Coronary artery (tissue), 2 donors: ENCODE measurements at regions not wholly inside any gene's neighbourhood (a gene's known extent, or its start where the extent isn't known, plus 50 kb on each side); places are given as distances from the start of the nearest gene placed in this dataset.

Experiments used
- DNase-seq: peaks from one replicate; pipeline ENCODE4 v3.0.0-alpha.2; 2017; ENCODE audit warnings: low spot score
- H3K27ac ChIP-seq, 2 donors: fragments of 200-600 bp; sonication (generic); one replicate each; pipeline ENCODE4 v1.5.1; 2016 to 2019
- H3K4me3 ChIP-seq: fragments of 200-600 bp; sonication (generic); 2 replicates; pipeline ENCODE4 v1.5.1; 2016; ENCODE audit warnings: mild to moderate bottlenecking, moderate library complexity
- CTCF ChIP-seq: fragments of 200-600 bp; sonication (generic); IDR thresholded peaks from one replicate; pipeline ENCODE4 v1.5.1; 2019; ENCODE audit warnings: antibody characterized with exemption

GRCh38 chr4:17189759-17190158 is 291.3 kb upstream of the LDB2 start:
- TF ChIP-seq CTCF, result no peak
- Histone ChIP-seq H3K27ac (no peak overlapping the region), H3K4me3 (no peak overlapping the region)
- DNase-seq, result no peak

GRCh38 chr4:17189401-17189720 is 290.9 kb upstream of the LDB2 start:
- TF ChIP-seq CTCF, result no peak
- Histone ChIP-seq H3K27ac (no peak overlapping the region), H3K4me3 (no peak overlapping the region)
- DNase-seq, result no peak

- no peak for TF ChIP-seq CTCF
- DNase-seq, result no peak
- no peak overlapping the region for H3K27ac ChIP-seq
Observed at GRCh38 chr4:17188547-17189400, 290.3 kb upstream of the LDB2 start.

GRCh38 chr4:17188125-17188524 is 289.7 kb upstream of the LDB2 start:
- Histone ChIP-seq H3K4me3 (no peak overlapping the region), H3K27ac (no peak overlapping the region)
- TF ChIP-seq CTCF, result no peak
- no peak for DNase-seq

More at GRCh38 chr4:17188547-17189400, 290.3 kb upstream of the LDB2 start:
- no peak overlapping the region for H3K4me3 ChIP-seq

- Histone ChIP-seq H3K27ac (no peak overlapping the region), H3K4me3 (no peak overlapping the region)
- no peak for TF ChIP-seq CTCF
- no peak for DNase-seq
Observed at GRCh38 chr4:17187003-17187402, 288.6 kb upstream of the LDB2 start.

- no peak for TF ChIP-seq CTCF
- H3K4me3 ChIP-seq, result no peak overlapping the region
- no peak for DNase-seq
- H3K27ac ChIP-seq, result no peak overlapping the region
Observed at GRCh38 chr4:17182888-17183287, 284.4 kb upstream of the LDB2 start.

GRCh38 chr4:17174751-17175150 is 276.3 kb upstream of the LDB2 start:
- no peak for TF ChIP-seq CTCF

More at GRCh38 chr4:17174751-17175150, 276.3 kb upstream of the LDB2 start:
- H3K4me3 ChIP-seq, result no peak overlapping the region
- no peak for DNase-seq
- H3K27ac ChIP-seq, result no peak overlapping the region
